ENCODE measurements at regions not wholly inside any gene's neighbourhood (a gene's known extent, or its start where the extent isn't known, plus 50 kb on each side); places are given as distances from the start of the nearest gene placed in this dataset.

GRCh38 chr2:66169076-66169475 lies 265.8 kb upstream of the MEIS1 start:
- DNase-seq (ENCODE audit: unreplicated experiment), result no peak
- POLR2A ChIA-PET, result no interaction called here
- intact Hi-C loops (cut with micrococcal nuclease), result no loop called here
- H3K9me3 Mint-ChIP-seq (ENCODE audit: unreplicated experiment), result peaks cover 9% of the 10 kb centered on the region
- no peak overlapping the region for H3K27ac Mint-ChIP-seq (ENCODE audit: low read depth, unreplicated experiment)
- no peaks in the 10 kb centered on the region for H3K4me1 Mint-ChIP-seq (ENCODE audit: insufficient read depth, unreplicated experiment)
- H3K27me3 Mint-ChIP-seq (ENCODE audit: insufficient read depth, unreplicated experiment), result no peaks in the 10 kb centered on the region
- CTCF ChIA-PET, result no interaction called here
- no peak for TF ChIP-seq CTCF (IDR thresholded peaks at IDR 0.05; ENCODE audit: unreplicated experiment)
- no peaks in the 10 kb centered on the region for H3K36me3 Mint-ChIP-seq (ENCODE audit: insufficient read depth, unreplicated experiment)
- BruUV-seq (replicated peaks), result no TSS peak
- no peak overlapping the region for H3K4me3 Mint-ChIP-seq (ENCODE audit: unreplicated experiment)

- no peaks in the 10 kb centered on the region for H3K4me1 Mint-ChIP-seq (ENCODE audit: insufficient read depth, unreplicated experiment)
- BruUV-seq (replicated peaks), result no TSS peak
- ChIA-PET POLR2A (interaction anchor here (0.6 kb wide), 1 partner anchor 15 kb away, joined by 3 read pairs; no protein-coding TSS in a partner anchor), CTCF (no interaction called here)
- H3K9me3 Mint-ChIP-seq (ENCODE audit: unreplicated experiment), result peaks cover 25% of the 10 kb centered on the region
- H3K27me3 Mint-ChIP-seq (ENCODE audit: insufficient read depth, unreplicated experiment), result no peaks in the 10 kb centered on the region
- intact Hi-C loops (cut with micrococcal nuclease), result no loop called here
- H3K36me3 Mint-ChIP-seq (ENCODE audit: insufficient read depth, unreplicated experiment), result no peaks in the 10 kb centered on the region
- no peak overlapping the region for H3K27ac Mint-ChIP-seq (ENCODE audit: low read depth, unreplicated experiment)
- TF ChIP-seq CTCF (IDR thresholded peaks at IDR 0.05; ENCODE audit: unreplicated experiment), result no peak
- no peak for DNase-seq (ENCODE audit: unreplicated experiment)
- H3K4me3 Mint-ChIP-seq (ENCODE audit: unreplicated experiment), result no peak overlapping the region
These were observed 270.5 kb upstream of the MEIS1 start for GRCh38 chr2:66164470-66164869.

GRCh38 chr2:66156171-66156570 lies 278.8 kb upstream of the MEIS1 start:
- no peak for TF ChIP-seq CTCF (IDR thresholded peaks at IDR 0.05; ENCODE audit: unreplicated experiment)
- Mint-ChIP-seq H3K27me3 (ENCODE audit: insufficient read depth, unreplicated experiment) (no peaks in the 10 kb centered on the region), H3K4me1 (ENCODE audit: insufficient read depth, unreplicated experiment) (no peaks in the 10 kb centered on the region), H3K27ac (ENCODE audit: low read depth, unreplicated experiment) (no peak overlapping the region), H3K36me3 (ENCODE audit: insufficient read depth, unreplicated experiment) (no peaks in the 10 kb centered on the region), H3K4me3 (ENCODE audit: unreplicated experiment) (no peak overlapping the region), H3K9me3 (ENCODE audit: unreplicated experiment) (peaks cover 32% of the 10 kb centered on the region)
- CTCF ChIA-PET, result interaction anchor here (0.6 kb wide), 1 partner anchor 514 kb away, joined by 3 read pairs; no protein-coding TSS in a partner anchor
- no peak for DNase-seq (ENCODE audit: unreplicated experiment)
- no TSS peak for BruUV-seq (replicated peaks)
- intact Hi-C loops (cut with micrococcal nuclease), result no loop called here
- POLR2A ChIA-PET, result no interaction called here

- DNase-seq (ENCODE audit: unreplicated experiment), result no peak
- no peaks in the 10 kb centered on the region for H3K4me1 Mint-ChIP-seq (ENCODE audit: insufficient read depth, unreplicated experiment)
- no peak for TF ChIP-seq CTCF (IDR thresholded peaks at IDR 0.05; ENCODE audit: unreplicated experiment)
- POLR2A ChIA-PET, result no interaction called here
- CTCF ChIA-PET, result interaction anchor here (0.6 kb wide), 1 partner anchor 66 kb away, joined by 3 read pairs; no protein-coding TSS in a partner anchor
- no TSS peak for BruUV-seq (replicated peaks)
- no peaks in the 10 kb centered on the region for H3K27me3 Mint-ChIP-seq (ENCODE audit: insufficient read depth, unreplicated experiment)
- no peak overlapping the region for H3K27ac Mint-ChIP-seq (ENCODE audit: low read depth, unreplicated experiment)
- no peak overlapping the region for H3K4me3 Mint-ChIP-seq (ENCODE audit: unreplicated experiment)
- intact Hi-C loops (cut with micrococcal nuclease), result no loop called here
- H3K36me3 Mint-ChIP-seq (ENCODE audit: insufficient read depth, unreplicated experiment), result no peaks in the 10 kb centered on the region
- H3K9me3 Mint-ChIP-seq (ENCODE audit: unreplicated experiment), result peaks cover 27% of the 10 kb centered on the region
These were observed 281.0 kb upstream of the MEIS1 start for GRCh38 chr2:66153941-66154340.

All from MCF 10A (cell line).